GM03348 (cell line): ENCODE measurements at regions not wholly inside any gene's neighbourhood (a gene's known extent, or its start where the extent isn't known, plus 50 kb on each side); places are given as distances from the start of the nearest gene placed in this dataset.
"Not testable (repeated sequence)": the region's sequence is repeated elsewhere in the genome, so short reads cannot be mapped to it uniquely, and the experiment has no call there.

Experiments used
- DNase-seq: peaks from one replicate; pipeline ENCODE4 v3.0.0; 2012; ENCODE audit warnings: low spot score

DNA sequence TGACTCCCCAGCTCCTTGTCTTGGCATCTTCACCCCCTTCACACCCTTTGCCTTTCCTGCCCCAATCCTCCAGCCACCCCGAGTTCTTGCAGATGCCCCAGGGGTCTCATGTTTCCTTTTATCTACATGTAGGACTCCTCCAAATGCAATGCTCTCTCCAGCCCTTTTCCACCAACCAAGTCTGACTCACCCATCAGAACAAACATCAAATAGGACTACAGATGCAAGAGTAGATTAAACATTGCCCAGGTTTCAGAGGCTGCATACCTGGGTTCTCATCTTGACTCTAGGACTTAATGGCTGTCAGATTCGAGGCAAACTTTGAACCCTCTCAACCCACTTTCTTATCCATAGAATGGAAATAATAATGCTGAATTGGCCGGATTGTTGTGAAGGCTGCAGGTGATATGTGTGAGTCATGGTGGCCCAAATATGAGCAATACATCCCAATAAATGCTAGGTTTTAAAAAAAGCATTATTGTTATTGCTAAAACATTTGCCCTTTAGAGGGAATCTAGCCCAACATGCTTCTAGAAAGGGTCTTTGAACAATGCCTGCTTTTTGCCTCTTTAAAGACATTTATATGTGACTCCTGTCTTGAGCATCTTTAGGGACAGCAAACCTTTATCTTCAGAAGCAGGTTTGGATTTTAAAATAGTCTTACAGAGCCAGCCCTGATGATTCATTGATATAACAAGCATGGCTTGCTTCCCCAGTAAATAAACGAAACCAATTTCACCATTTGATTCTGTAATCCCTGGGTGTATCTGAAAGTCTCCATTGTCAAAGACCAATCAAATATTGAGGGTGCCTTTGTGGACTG, 310.1 kb downstream of the FOXL1 start:
- DNase-seq, result no peak

DNA sequence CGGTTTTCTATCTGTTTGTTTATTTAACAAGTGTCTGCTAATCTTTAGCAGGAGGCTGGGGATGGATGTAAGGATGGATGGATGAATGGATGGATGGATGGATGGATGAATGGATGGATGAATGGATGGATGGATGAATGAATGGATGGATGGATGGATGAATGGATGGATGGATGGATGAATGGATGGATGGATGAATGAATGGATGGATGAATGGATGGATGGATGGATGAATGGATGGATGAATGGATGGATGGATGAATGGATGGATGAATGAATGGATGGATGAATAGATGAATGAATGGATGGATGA, 310.7 kb downstream of the FOXL1 start:
- not testable (repeated sequence) for DNase-seq

GRCh38 chr16:86889974-86890373, 311.6 kb downstream of the FOXL1 start:
- DNase-seq, result no peak

GRCh38 chr16:86891121-86891520, 312.8 kb downstream of the FOXL1 start:
- DNase-seq, result no peak

GRCh38 chr16:86891631-86892030, 313.3 kb downstream of the FOXL1 start:
- no peak for DNase-seq

DNA sequence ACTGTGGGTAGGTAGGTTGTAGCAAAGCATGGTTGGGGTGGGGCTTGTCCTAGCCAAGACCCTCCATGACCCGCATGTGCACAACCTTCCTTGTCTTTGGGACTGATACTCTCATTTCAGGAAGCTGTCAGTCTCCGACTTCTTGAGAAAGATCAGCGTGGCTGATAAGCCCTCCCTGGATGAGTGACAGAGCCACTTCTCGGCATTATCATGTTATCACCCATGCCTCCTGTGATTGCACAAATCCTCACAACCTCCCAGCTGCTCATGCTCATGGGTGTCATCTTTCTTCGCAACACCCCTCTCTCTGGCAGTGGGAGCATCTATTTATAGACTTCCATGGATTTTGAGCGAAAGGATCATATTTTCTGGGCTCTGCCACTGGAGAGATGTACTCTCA, 314.2 kb downstream of the FOXL1 start:
- no peak for DNase-seq

GRCh38 chr16:86893506-86893905, 315.2 kb downstream of the FOXL1 start:
- DNase-seq, result no peak

- no peak for DNase-seq
Measured at GRCh38 chr16:86894029-86894567, 315.7 kb downstream of the FOXL1 start.

DNA sequence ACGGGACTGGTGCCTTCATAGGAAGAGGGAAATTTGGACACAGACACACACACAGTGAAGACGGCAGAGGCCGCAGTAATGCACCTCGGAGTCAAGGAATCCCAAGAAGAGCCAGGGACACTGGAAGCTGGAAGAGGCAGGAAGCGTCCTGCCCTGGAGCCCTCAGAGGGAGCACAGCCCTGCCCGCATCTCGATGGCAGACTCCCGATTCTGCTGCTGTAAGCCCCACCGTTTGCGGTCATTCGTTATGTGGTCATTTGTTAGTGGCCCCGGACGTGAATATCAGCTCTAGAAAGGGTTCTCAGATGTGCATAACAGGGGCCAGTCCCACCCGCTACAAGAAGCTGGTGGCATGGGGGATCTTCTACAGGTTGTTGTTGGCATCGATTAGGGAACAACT, 316.6 kb downstream of the FOXL1 start:
- no peak for DNase-seq

- DNase-seq, result no peak
Measured at GRCh38 chr16:86895606-86896005, 317.3 kb downstream of the FOXL1 start.

- no peak for DNase-seq
Measured at GRCh38 chr16:86896976-86897375, 318.6 kb downstream of the FOXL1 start.

- no peak for DNase-seq
Measured at GRCh38 chr16:86897486-86897885, 319.1 kb downstream of the FOXL1 start.

DNA sequence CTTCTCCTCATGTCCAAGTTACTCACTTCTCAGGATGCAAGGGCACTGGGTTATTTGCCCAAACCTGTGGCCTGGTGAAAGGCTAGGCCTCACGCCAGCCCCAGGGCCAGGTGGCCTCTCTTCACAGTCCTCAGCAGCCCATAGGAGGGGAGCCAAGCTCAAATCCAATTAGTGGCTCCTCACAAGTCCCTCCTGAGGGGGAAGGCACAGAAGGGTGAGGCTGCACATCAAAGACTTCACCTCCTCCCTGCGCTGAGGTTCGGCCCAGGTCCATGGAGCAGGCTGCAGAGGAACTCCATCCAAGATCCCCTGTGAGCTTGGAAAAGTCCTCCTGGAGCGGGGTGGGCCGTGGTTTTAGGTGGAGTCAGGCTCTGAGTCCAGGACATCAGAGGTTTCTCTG, 320.0 kb downstream of the FOXL1 start:
- DNase-seq, result no peak

DNA sequence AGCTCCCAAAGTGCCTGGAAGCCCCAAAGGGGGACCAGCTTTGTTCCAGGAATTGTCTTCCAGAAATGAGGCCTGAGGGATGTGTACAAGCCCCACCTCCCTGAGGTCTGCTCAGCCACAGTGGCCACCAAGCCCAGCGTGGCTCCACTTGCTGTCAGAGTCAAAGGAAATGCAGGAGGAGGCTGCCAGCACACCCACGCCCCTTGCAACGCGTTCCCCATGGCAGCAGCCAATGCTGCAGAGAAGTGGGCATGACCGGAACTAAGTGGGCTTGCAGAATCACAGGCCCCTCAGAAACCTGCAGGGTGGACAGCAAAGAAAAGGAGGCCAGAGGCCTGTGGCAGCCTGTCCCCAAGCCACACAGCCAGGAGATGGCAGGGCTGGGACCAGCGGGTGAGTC, 320.8 kb downstream of the FOXL1 start:
- DNase-seq, result no peak

GRCh38 chr16:86899757-86900156, 321.4 kb downstream of the FOXL1 start:
- peak; percentile 29 for DNase-seq

DNA sequence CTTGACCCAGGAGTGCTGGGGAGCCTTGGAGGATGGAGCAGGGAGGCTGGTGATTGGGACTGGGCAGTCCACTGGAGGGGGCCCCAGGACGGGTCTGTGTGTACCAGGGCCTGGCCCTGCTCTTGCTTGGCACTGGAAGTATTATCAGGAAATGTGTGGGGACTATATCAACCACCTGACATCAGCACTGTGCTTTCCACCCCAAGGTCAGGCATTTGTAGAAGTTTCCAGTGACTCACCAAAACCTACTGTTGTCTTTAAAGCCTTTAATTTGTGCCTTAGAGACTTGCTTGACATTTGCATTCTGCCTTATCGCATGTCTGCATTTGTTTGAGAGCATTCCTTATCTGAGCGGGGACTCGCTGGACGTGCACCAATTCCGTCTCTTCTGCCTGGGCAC, 323.1 kb downstream of the FOXL1 start:
- DNase-seq, result no peak

GRCh38 chr16:86902656-86903001, 324.3 kb downstream of the FOXL1 start:
- DNase-seq, result no peak

DNA sequence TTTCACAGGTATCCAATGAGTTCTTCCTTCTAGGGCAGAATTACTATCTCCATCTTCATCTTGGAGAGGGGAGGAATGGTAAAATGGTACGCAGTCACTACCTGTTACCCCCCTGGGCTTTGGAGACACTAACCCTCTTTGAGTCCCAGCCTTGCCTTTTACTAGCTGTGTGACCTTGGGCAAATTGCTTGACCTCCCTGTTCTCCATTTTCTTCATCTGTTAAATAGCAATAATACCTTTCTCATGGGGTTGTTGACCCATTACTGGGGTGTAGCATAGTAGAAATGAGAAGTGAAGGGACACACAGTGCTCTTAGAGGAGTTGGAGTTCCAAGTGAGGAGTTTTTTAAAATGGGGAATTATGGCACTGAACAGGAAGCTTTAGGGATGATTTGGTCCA, 324.7 kb downstream of the FOXL1 start:
- DNase-seq, result no peak

DNA sequence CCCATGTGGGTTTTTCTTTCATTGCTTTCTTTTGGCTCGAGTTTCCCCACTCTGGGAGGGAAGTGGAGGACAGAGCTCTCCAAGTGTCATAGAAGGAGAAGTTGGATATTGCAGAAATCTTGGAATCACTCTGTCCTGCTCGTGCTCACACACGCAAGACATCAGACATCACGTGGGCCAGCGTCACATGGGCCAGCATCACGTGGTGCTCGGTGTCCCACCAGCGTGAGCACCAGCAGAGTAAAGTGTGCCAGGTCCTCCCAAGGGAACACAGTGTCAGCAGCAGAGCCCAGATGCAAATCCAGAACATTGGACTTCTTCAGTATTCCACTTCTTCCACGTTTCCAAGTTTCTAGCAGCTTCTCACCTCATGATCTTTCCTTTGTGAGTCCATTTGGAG, 327.0 kb downstream of the FOXL1 start:
- no peak for DNase-seq

GRCh38 chr16:86906623-86907022, 328.3 kb downstream of the FOXL1 start:
- DNase-seq, result no peak

- DNase-seq, result no peak
Measured at GRCh38 chr16:86909359-86910160, 331.2 kb downstream of the FOXL1 start.

DNA sequence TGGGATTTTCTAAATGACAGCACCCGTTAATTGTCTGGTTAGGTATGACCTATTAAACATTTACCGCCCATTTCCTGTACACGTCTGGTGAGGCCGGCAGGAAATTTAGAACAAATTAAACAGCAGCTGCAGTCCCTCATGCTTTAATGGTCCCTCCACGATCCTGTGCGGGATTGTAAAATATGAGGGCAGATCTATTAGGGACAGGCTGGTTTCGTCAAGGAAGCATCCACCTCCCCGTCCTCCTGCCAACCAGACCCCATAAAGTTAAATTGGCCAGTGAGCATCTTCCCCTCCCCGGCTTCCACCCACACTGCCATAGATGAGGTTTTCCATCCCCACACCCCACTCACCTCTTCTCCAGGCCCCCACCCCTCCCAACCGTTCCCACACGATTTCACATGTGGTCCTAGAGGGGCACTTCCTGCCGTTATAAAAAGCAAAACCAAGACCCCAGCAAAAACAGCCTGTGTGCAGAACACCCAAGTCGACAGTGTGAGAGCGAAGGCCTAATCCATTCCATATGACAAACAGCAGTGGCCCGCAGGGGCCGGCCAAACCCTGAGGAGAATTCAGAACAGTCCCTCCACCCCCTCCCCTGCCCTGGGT, 331.9 kb downstream of the FOXL1 start:
- no peak for DNase-seq

- no peak for DNase-seq
Measured at GRCh38 chr16:86911437-86911958, 333.1 kb downstream of the FOXL1 start.
